ENCODE measurements at regions not wholly inside any gene's neighbourhood (a gene's known extent, or its start where the extent isn't known, plus 50 kb on each side); places are given as distances from the start of the nearest gene placed in this dataset.

GRCh38 chr6:3610206-3610605, 141.3 kb downstream of the PXDC1 start:
- Mint-ChIP-seq H3K9me3 (no peaks in the 10 kb centered on the region), H3K4me1 (no peaks in the 10 kb centered on the region), H3K4me3 (no peak overlapping the region), H3K27me3 (ENCODE audit: low read depth in 2 of 2) (peaks cover 10 to 28% of the 10 kb centered on the region in 2 donors), H3K36me3 (no peaks in the 10 kb centered on the region), H3K27ac (no peak overlapping the region)
- H3K27me3 ChIP-seq (ENCODE audit: control insufficient read depth, insufficient read depth, low read length), result no peaks in the 10 kb centered on the region
- H3K36me3 ChIP-seq (ENCODE audit: control insufficient read depth, insufficient read depth, low read length), result no peaks in the 10 kb centered on the region
- DNase-seq (no peak), ATAC-seq (no peak)
- no peaks in the 10 kb centered on the region for H3K9me3 ChIP-seq (ENCODE audit: control insufficient read depth, insufficient read depth, low read length)
- no peaks in the 10 kb centered on the region for H3K4me1 ChIP-seq (ENCODE audit: control insufficient read depth, insufficient read depth, low read length)
- TF ChIP-seq CTCF (IDR thresholded peaks at IDR 0.05), result no peak
- H3K27ac ChIP-seq (ENCODE audit: low read length), result no peak overlapping the region
- WGBS (ENCODE audit: insufficient coverage), result 73% methylated on average over 4 of the region's 5 CpGs
- intact Hi-C loops (cut with micrococcal nuclease), result no loop called here
- H3K4me3 ChIP-seq (ENCODE audit: low read length), result no peak overlapping the region

- Mint-ChIP-seq H3K27ac (no peak overlapping the region), H3K9me3 (no peaks in the 10 kb centered on the region), H3K4me3 (no peak overlapping the region), H3K27me3 (ENCODE audit: low read depth in 2 of 2) (peaks cover 10 to 28% of the 10 kb centered on the region in 2 donors), H3K4me1 (no peaks in the 10 kb centered on the region), H3K36me3 (no peaks in the 10 kb centered on the region)
- no peak overlapping the region for H3K4me3 ChIP-seq (ENCODE audit: low read length)
- no peaks in the 10 kb centered on the region for H3K4me1 ChIP-seq (ENCODE audit: control insufficient read depth, insufficient read depth, low read length)
- DNase-seq (no peak), ATAC-seq (no peak)
- H3K27me3 ChIP-seq (ENCODE audit: control insufficient read depth, insufficient read depth, low read length), result no peaks in the 10 kb centered on the region
- H3K36me3 ChIP-seq (ENCODE audit: control insufficient read depth, insufficient read depth, low read length), result no peaks in the 10 kb centered on the region
- no peaks in the 10 kb centered on the region for H3K9me3 ChIP-seq (ENCODE audit: control insufficient read depth, insufficient read depth, low read length)
- no peak overlapping the region for H3K27ac ChIP-seq (ENCODE audit: low read length)
- TF ChIP-seq CTCF (IDR thresholded peaks at IDR 0.05), result no peak
- 94% methylated on average over 2 of the region's 3 CpGs for WGBS (ENCODE audit: insufficient coverage)
- intact Hi-C loops (cut with micrococcal nuclease), result no loop called here
Observed at GRCh38 chr6:3609388-3609787, 142.1 kb downstream of the PXDC1 start.

- intact Hi-C loops (cut with micrococcal nuclease), result no loop called here
- ATAC-seq, result no peak
- Mint-ChIP-seq H3K27me3 (ENCODE audit: low read depth in 2 of 2) (peaks cover 10 to 28% of the 10 kb centered on the region in 2 donors), H3K9me3 (no peaks in the 10 kb centered on the region), H3K4me3 (no peak overlapping the region), H3K36me3 (no peaks in the 10 kb centered on the region), H3K27ac (no peak overlapping the region), H3K4me1 (no peaks in the 10 kb centered on the region)
- WGBS (ENCODE audit: insufficient coverage), result 90% methylated on average over 10 of the region's 10 CpGs
- DNase-seq, result no peak
- H3K9me3 ChIP-seq (ENCODE audit: control insufficient read depth, insufficient read depth, low read length), result no peaks in the 10 kb centered on the region
- H3K27ac ChIP-seq (ENCODE audit: low read length), result no peak overlapping the region
- H3K4me1 ChIP-seq (ENCODE audit: control insufficient read depth, insufficient read depth, low read length), result no peaks in the 10 kb centered on the region
- no peak for TF ChIP-seq CTCF (IDR thresholded peaks at IDR 0.05)
- H3K4me3 ChIP-seq (ENCODE audit: low read length), result no peak overlapping the region
- no peaks in the 10 kb centered on the region for H3K27me3 ChIP-seq (ENCODE audit: control insufficient read depth, insufficient read depth, low read length)
- H3K36me3 ChIP-seq (ENCODE audit: control insufficient read depth, insufficient read depth, low read length), result no peaks in the 10 kb centered on the region
Observed at GRCh38 chr6:3608159-3608558, 143.4 kb downstream of the PXDC1 start.

GRCh38 chr6:3607599-3607998, 143.9 kb downstream of the PXDC1 start:
- no peaks in the 10 kb centered on the region for H3K36me3 ChIP-seq (ENCODE audit: control insufficient read depth, insufficient read depth, low read length)
- no peaks in the 10 kb centered on the region for H3K4me1 Mint-ChIP-seq
- peaks cover under 1% of the 10 kb centered on the region in 2 donors for H3K9me3 Mint-ChIP-seq
- DNase-seq (no peak), ATAC-seq (no peak)
- peaks cover 10 to 30% of the 10 kb centered on the region in 2 donors for H3K27me3 Mint-ChIP-seq (ENCODE audit: low read depth in 2 of 2)
- H3K27me3 ChIP-seq (ENCODE audit: control insufficient read depth, insufficient read depth, low read length), result no peaks in the 10 kb centered on the region
- intact Hi-C loops (cut with micrococcal nuclease), result no loop called here
- H3K27ac ChIP-seq (ENCODE audit: low read length), result no peak overlapping the region
- no peaks in the 10 kb centered on the region for H3K4me1 ChIP-seq (ENCODE audit: control insufficient read depth, insufficient read depth, low read length)
- 91% methylated on average over 8 of the region's 8 CpGs for WGBS (ENCODE audit: insufficient coverage)
- peaks cover 3% of the 10 kb centered on the region for H3K9me3 ChIP-seq (ENCODE audit: control insufficient read depth, insufficient read depth, low read length)
- no peak overlapping the region for H3K27ac Mint-ChIP-seq
- no peak overlapping the region for H3K4me3 ChIP-seq (ENCODE audit: low read length)
- no peak overlapping the region for H3K4me3 Mint-ChIP-seq
- H3K36me3 Mint-ChIP-seq, result peaks cover 1% of the 10 kb centered on the region
- no peak for TF ChIP-seq CTCF (IDR thresholded peaks at IDR 0.05)

Data from natural killer cell (primary cell).